HEK293T (cell line): ENCODE measurements at regions not wholly inside any gene's neighbourhood (a gene's known extent, or its start where the extent isn't known, plus 50 kb on each side); places are given as distances from the start of the nearest gene placed in this dataset.

ENCODE experiments used
- ARNT ChIP-seq: fragments of 450-650 bp; IDR thresholded peaks from 2 replicates; pipeline ENCODE4 v1.6.1; 2017; ENCODE audit warnings: mild to moderate bottlenecking
- BHLHE40 ChIP-seq: fragments of 450-650 bp; IDR thresholded peaks from 2 replicates; pipeline ENCODE4 v1.6.1; 2016; ENCODE audit warnings: mild to moderate bottlenecking, moderate library complexity, borderline replicate concordance
- CTBP1 ChIP-seq: fragments of 450-650 bp; IDR thresholded peaks from 2 replicates; pipeline ENCODE4 v1.6.1; 2016; ENCODE audit warnings: borderline replicate concordance
- FOXA1 ChIP-seq: fragments of 450-650 bp; IDR thresholded peaks from 2 replicates; pipeline ENCODE4 v1.6.1; 2016; ENCODE audit warnings: mild to moderate bottlenecking
- FOXK2 ChIP-seq: fragments of 450-650 bp; IDR thresholded peaks from 2 replicates; pipeline ENCODE4 v1.6.1; 2016; ENCODE audit warnings: mild to moderate bottlenecking
- FOXM1 ChIP-seq: fragments of 450-650 bp; IDR thresholded peaks from 2 replicates; pipeline ENCODE4 v1.6.1; 2017; ENCODE audit warnings: mild to moderate bottlenecking, borderline replicate concordance
- HDGF ChIP-seq: fragments of 450-650 bp; IDR thresholded peaks from 2 replicates; pipeline ENCODE4 v1.6.1; 2017; ENCODE audit warnings: antibody characterized with exemption, borderline replicate concordance
- LEF1 ChIP-seq: fragments of 450-650 bp; IDR thresholded peaks from 2 replicates; pipeline ENCODE4 v1.6.1; 2017; ENCODE audit warnings: mild to moderate bottlenecking, borderline replicate concordance
- NFRKB ChIP-seq: fragments of 450-650 bp; IDR thresholded peaks from 2 replicates; pipeline ENCODE4 v1.6.1; 2016; ENCODE audit warnings: mild to moderate bottlenecking, moderate library complexity
- PKNOX1 ChIP-seq: fragments of 450-650 bp; IDR thresholded peaks from 2 replicates; pipeline ENCODE4 v1.6.1; 2016
- SP1 ChIP-seq: fragments of 450-650 bp; IDR thresholded peaks from 2 replicates; pipeline ENCODE4 v1.6.1; 2017
- SUZ12 ChIP-seq: fragments of 450-650 bp; IDR thresholded peaks from 2 replicates; pipeline ENCODE4 v1.6.1; 2016; ENCODE audit warnings: mild to moderate bottlenecking
- TARDBP ChIP-seq: fragments of 450-650 bp; IDR thresholded peaks from 2 replicates; pipeline ENCODE4 v1.6.1; 2016
- ZNF384 ChIP-seq: fragments of 450-650 bp; IDR thresholded peaks from 2 replicates; pipeline ENCODE4 v1.6.1; 2016

GRCh38 chr11:127135256-127135655, 134.7 kb upstream of the KIRREL3 start:
- no peak for TF ChIP-seq FOXK2
- no peak for TF ChIP-seq LEF1
- no peak for TF ChIP-seq SP1
- no peak for TF ChIP-seq SUZ12
- TF ChIP-seq FOXA1, result no peak
- no peak for TF ChIP-seq BHLHE40
- no peak for TF ChIP-seq CTBP1
- no peak for TF ChIP-seq ARNT
- no peak for TF ChIP-seq PKNOX1
- TF ChIP-seq TARDBP, result no peak
- no peak for TF ChIP-seq ZNF384
- no peak for TF ChIP-seq HDGF
- no peak for TF ChIP-seq NFRKB
- TF ChIP-seq FOXM1, result no peak
